ENCODE measurements at regions not wholly inside any gene's neighbourhood (a gene's known extent, or its start where the extent isn't known, plus 50 kb on each side); places are given as distances from the start of the nearest gene placed in this dataset.

DNA sequence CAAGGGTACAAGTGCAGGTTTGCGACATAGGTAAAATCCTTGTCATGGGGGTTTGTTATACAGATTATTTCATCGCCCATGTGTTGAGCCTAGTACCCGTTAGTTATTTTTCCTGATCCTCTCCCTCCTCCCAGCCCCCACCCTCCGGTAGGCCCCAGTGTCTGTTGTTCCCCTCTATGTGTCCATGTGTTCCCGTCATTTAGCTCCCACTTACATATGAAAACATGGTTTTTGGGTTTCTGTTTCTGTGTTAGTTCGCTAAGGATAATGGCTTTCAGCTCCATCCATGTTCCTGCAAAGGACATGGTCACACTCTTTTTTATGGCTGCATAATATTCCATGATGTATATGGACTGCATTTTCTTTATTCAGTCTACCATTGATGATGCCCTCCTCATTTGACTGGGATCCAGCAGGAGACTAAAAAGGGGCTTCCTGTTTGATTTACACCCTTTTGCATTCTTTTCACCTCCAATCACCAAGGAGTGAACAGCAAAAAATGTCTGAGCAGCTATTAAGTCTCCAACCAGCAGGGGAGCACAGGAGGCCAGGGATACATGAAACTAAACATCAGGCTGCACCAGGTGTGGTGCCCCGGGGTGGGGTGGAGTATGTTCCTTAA lies 188.2 kb downstream of the SKIDA1 start:
- WGBS, 2 donors, result 86 to 92% methylated on average over 7 of the region's 7 CpGs
- no peak overlapping the region for H3K27ac ChIP-seq
- TF ChIP-seq, protein P1, sequence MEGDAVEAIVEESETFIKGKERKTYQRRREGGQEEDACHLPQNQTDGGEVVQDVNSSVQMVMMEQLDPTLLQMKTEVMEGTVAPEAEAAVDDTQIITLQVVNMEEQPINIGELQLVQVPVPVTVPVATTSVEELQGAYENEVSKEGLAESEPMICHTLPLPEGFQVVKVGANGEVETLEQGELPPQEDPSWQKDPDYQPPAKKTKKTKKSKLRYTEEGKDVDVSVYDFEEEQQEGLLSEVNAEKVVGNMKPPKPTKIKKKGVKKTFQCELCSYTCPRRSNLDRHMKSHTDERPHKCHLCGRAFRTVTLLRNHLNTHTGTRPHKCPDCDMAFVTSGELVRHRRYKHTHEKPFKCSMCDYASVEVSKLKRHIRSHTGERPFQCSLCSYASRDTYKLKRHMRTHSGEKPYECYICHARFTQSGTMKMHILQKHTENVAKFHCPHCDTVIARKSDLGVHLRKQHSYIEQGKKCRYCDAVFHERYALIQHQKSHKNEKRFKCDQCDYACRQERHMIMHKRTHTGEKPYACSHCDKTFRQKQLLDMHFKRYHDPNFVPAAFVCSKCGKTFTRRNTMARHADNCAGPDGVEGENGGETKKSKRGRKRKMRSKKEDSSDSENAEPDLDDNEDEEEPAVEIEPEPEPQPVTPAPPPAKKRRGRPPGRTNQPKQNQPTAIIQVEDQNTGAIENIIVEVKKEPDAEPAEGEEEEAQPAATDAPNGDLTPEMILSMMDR (IDR thresholded peaks at IDR 0.05), result no peak
- no peak for TF ChIP-seq POLR2AphosphoS5 (IDR thresholded peaks at IDR 0.05)
- TF ChIP-seq POLR2A (IDR thresholded peaks at IDR 0.05), result no peak
- no peak for TF ChIP-seq EP300 (IDR thresholded peaks at IDR 0.05)
- H3K4me3 ChIP-seq, result no peak overlapping the region
- H3K27me3 ChIP-seq, result no peaks in the 10 kb centered on the region
- H3K36me3 ChIP-seq, result no peaks in the 10 kb centered on the region
- peaks cover 0 to 18% (median 12%) of the 10 kb centered on the region in 4 donors for H3K4me1 ChIP-seq
- H3K9me3 ChIP-seq, result no peaks in the 10 kb centered on the region
- ATAC-seq (ENCODE audit: low FRiP score in 2 of 2), result no peak
- no peak for DNase-seq

- peak; percentile 76 to 77 for ATAC-seq (ENCODE audit: low FRiP score in 2 of 2)
Observed at GRCh38 chr10:21336476-21337170, 188.9 kb downstream of the SKIDA1 start.

GRCh38 chr10:21334891-21335696 lies 190.4 kb downstream of the SKIDA1 start:
- Histone ChIP-seq H3K4me1 (peaks cover 3 to 22% (median 15%) of the 10 kb centered on the region in 4 donors), H3K27me3 (no peaks in the 10 kb centered on the region), H3K36me3 (no peaks in the 10 kb centered on the region), H3K9me3 (no peaks in the 10 kb centered on the region), H3K27ac (peak overlapping the region in 2 of 4 donors; percentile 49 to 57), H3K4me3 (no peak overlapping the region)
- 66 to 81% methylated on average over 14 of the region's 14 CpGs for WGBS, 2 donors
- ATAC-seq (ENCODE audit: low FRiP score in 2 of 2) (peak in 1 of 2 donors; percentile 89), DNase-seq (peak in 1 of 2 donors; percentile 31)
- TF ChIP-seq POLR2A (IDR thresholded peaks at IDR 0.05) (no peak), EP300 (IDR thresholded peaks at IDR 0.05) (no peak), POLR2AphosphoS5 (IDR thresholded peaks at IDR 0.05) (peak; percentile 11 to 22)

More at GRCh38 chr10:21336476-21337170, 188.9 kb downstream of the SKIDA1 start:
- H3K36me3 ChIP-seq, result no peaks in the 10 kb centered on the region
- peaks cover 0 to 18% (median 12%) of the 10 kb centered on the region in 4 donors for H3K4me1 ChIP-seq
- WGBS, 2 donors, result 31 to 40% methylated on average over 7 to 8 of the region's 8 CpGs
- H3K4me3 ChIP-seq, result no peak overlapping the region
- H3K27me3 ChIP-seq, result no peaks in the 10 kb centered on the region
- H3K27ac ChIP-seq, result no peak overlapping the region
- TF ChIP-seq POLR2A (IDR thresholded peaks at IDR 0.05), result no peak
- peak; percentile 33 to 57 for DNase-seq
- H3K9me3 ChIP-seq, result no peaks in the 10 kb centered on the region

DNA sequence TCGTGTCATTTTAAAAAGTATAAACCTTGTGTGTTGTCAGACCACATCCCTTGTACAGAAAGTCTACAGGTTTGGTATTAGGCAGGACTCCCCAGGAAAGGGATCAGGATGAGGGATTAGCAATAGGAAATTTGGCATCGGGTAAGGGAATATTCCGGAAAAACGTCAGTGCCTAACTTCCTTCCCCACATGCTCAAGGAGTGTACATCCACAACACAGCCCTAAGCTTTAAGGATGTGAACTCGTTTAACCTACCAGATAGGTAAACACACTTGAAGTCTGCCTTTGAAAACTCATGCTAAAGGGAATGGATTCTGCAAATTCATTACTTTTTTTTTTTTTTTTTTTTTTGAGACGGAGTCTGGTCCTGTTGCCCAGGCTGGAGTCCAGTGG lies 194.9 kb downstream of the SKIDA1 start:
- WGBS, 2 donors, result 37 to 53% methylated on average over 6 of the region's 6 CpGs
- peak overlapping the region in 2 of 4 donors; percentile 27 to 64 for H3K27ac ChIP-seq
- H3K4me1 ChIP-seq, result peaks cover 8 to 22% (median 15%) of the 10 kb centered on the region in 4 donors
- ATAC-seq (ENCODE audit: low FRiP score in 2 of 2), result peak in 1 of 2 donors; percentile 75
- H3K4me3 ChIP-seq, result no peak overlapping the region
- no peaks in the 10 kb centered on the region for H3K27me3 ChIP-seq
- no peaks in the 10 kb centered on the region for H3K9me3 ChIP-seq
- no peaks in the 10 kb centered on the region for H3K36me3 ChIP-seq
- DNase-seq, result no peak
- TF ChIP-seq POLR2AphosphoS5 (IDR thresholded peaks at IDR 0.05), result peak; percentile 69 to 88
- TF ChIP-seq, protein P1 (IDR thresholded peaks at IDR 0.05), result no peak
- TF ChIP-seq EP300 (IDR thresholded peaks at IDR 0.05), result peak in 3 of 4 donors; percentile 75 to 89 (median 79)
- TF ChIP-seq POLR2A (IDR thresholded peaks at IDR 0.05), result no peak

DNA sequence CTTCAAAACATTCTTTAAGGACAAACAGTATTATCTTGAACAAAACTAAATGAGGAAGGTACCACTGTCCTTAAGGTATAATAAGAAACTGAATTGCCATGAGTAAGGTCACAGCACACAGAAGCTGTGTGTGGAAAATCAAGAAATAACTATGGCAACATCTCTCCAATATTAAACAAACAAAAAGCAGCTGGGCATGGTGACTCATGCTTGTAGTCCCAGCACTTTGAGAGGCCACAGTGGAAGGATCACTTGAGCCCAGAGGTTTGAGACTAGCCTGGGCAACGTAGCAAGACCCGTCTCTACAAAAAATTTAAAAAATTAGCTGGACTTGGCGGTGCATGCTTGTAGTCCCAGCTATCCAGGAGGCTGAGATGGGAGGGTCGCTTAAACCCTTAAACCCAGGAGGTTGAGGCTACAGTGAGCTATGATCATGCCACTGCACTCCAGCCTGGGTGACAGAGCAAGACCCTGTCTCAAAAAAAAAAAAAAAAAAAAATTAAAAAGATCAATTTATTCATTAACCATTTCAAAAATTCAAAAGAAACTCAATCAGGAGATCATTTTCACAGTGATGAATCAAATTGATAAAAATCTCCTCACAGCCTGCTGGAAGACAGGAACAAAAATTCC lies 195.4 kb downstream of the SKIDA1 start:
- WGBS, 2 donors, result 44% methylated on average over 4 of the region's 4 CpGs
- TF ChIP-seq, protein P1 (IDR thresholded peaks at IDR 0.05), result no peak
- TF ChIP-seq EP300 (IDR thresholded peaks at IDR 0.05) (peak in 2 of 4 donors; percentile 23 to 45), POLR2AphosphoS5 (IDR thresholded peaks at IDR 0.05) (peak in 1 of 2 donors; percentile 39)
- no peaks in the 10 kb centered on the region for H3K36me3 ChIP-seq
- peak; percentile 86 to 88 for ATAC-seq (ENCODE audit: low FRiP score in 2 of 2)
- H3K4me3 ChIP-seq, result no peak overlapping the region
- H3K4me1 ChIP-seq, result peaks cover 8 to 20% (median 15%) of the 10 kb centered on the region in 4 donors
- DNase-seq, result peak in 1 of 2 donors; percentile 66
- no peaks in the 10 kb centered on the region for H3K27me3 ChIP-seq
- no peaks in the 10 kb centered on the region for H3K9me3 ChIP-seq
- peak overlapping the region in 2 of 4 donors; percentile 27 to 64 for H3K27ac ChIP-seq
